Peyer's patch (tissue), 4 donors: ENCODE measurements at regions not wholly inside any gene's neighbourhood (a gene's known extent, or its start where the extent isn't known, plus 50 kb on each side); places are given as distances from the start of the nearest gene placed in this dataset.
"Not testable (repeated sequence)": the region's sequence is repeated elsewhere in the genome, so short reads cannot be mapped to it uniquely, and the experiment has no call there.

Source experiments
- POLR2A ChIP-seq, 2 donors: fragments of 450-650 bp; IDR thresholded peaks; one replicate each; pipeline ENCODE4 v1.5.1; 2017; ENCODE audit warnings: antibody characterized with exemption in 2 of 2, mild to moderate bottlenecking in 2 of 2, moderate library complexity in 2 of 2
- TF ChIP-seq, protein P1 (sequence below), 6 experiments: fragments of 450-650 bp in 4 of 6; fragments of 200-600 bp in 2 of 6; sonication (generic) in 1 of 6; IDR thresholded peaks; one replicate each; pipeline ENCODE4 v1.5.1; 2017 to 2019; ENCODE audit warnings: antibody characterized with exemption in 6 of 6, mild to moderate bottlenecking in 3 of 6, moderate library complexity in 1 of 6

GRCh38 chr5:125691738-125692530 lies 731.3 kb upstream of the GRAMD2B start:
- TF ChIP-seq, protein P1, sequence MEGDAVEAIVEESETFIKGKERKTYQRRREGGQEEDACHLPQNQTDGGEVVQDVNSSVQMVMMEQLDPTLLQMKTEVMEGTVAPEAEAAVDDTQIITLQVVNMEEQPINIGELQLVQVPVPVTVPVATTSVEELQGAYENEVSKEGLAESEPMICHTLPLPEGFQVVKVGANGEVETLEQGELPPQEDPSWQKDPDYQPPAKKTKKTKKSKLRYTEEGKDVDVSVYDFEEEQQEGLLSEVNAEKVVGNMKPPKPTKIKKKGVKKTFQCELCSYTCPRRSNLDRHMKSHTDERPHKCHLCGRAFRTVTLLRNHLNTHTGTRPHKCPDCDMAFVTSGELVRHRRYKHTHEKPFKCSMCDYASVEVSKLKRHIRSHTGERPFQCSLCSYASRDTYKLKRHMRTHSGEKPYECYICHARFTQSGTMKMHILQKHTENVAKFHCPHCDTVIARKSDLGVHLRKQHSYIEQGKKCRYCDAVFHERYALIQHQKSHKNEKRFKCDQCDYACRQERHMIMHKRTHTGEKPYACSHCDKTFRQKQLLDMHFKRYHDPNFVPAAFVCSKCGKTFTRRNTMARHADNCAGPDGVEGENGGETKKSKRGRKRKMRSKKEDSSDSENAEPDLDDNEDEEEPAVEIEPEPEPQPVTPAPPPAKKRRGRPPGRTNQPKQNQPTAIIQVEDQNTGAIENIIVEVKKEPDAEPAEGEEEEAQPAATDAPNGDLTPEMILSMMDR (IDR thresholded peaks at IDR 0.05): not testable (repeated sequence)
- TF ChIP-seq POLR2A (IDR thresholded peaks at IDR 0.05): not testable (repeated sequence)
